Occipital lobe (tissue), 1 donor: ENCODE measurements at regions not wholly inside any gene's neighbourhood (a gene's known extent, or its start where the extent isn't known, plus 50 kb on each side); places are given as distances from the start of the nearest gene placed in this dataset.
A peak's percentile ranks its signal among the peaks of the same experiment; 100 is the strongest.

Source experiments
- DNase-seq: peaks from one replicate; lab custom pipeline; 2025; lab: John Stamatoyannopoulos, UW

- no peak for DNase-seq
Measured at GRCh38 chr16:79662669-79663313, 62.3 kb upstream of the MAF start.

- DNase-seq, result no peak
Measured at GRCh38 chr16:79662122-79662521, 61.6 kb upstream of the MAF start.

- no peak for DNase-seq
Measured at GRCh38 chr16:79661578-79661977, 61.0 kb upstream of the MAF start.

GRCh38 chr16:79659344-79659743 lies 58.8 kb upstream of the MAF start:
- DNase-seq, result no peak

- DNase-seq, result no peak
Measured at GRCh38 chr16:79658301-79659033, 57.9 kb upstream of the MAF start.

- no peak for DNase-seq
Measured at GRCh38 chr16:79656553-79657115, 56.1 kb upstream of the MAF start.

- no peak for DNase-seq
Measured at GRCh38 chr16:79653373-79653891, 52.9 kb upstream of the MAF start.

- peak; percentile 39 for DNase-seq
Measured at GRCh38 chr16:79651363-79651762, 50.8 kb upstream of the MAF start.
